HCT116 (cell line): ENCODE measurements at regions not wholly inside any gene's neighbourhood (a gene's known extent, or its start where the extent isn't known, plus 50 kb on each side); places are given as distances from the start of the nearest gene placed in this dataset.

Experiments
- RAD21 ChIP-seq: IDR thresholded peaks from 2 replicates; pipeline ENCODE4 v1.6.1; 2012; ENCODE audit warnings: low read depth, mild to moderate bottlenecking
- YY1 ChIP-seq: IDR thresholded peaks from 2 replicates; pipeline ENCODE4 v1.6.1; 2011; ENCODE audit warnings: low read length, low read depth, moderate library complexity, mild to moderate bottlenecking; ENCODE audit not compliant: insufficient replicate concordance; ENCODE audit errors: extremely low read depth

GRCh38 chr14:66425402-66425801 is 60.8 kb upstream of the CCDC196 start:
- TF ChIP-seq YY1 (no peak), RAD21 (no peak)
